GM23338 (cell line): ENCODE measurements at regions not wholly inside any gene's neighbourhood (a gene's known extent, or its start where the extent isn't known, plus 50 kb on each side); places are given as distances from the start of the nearest gene placed in this dataset.

ENCODE experiments used
- ATAC-seq: fragments of 200-7000 bp; cut with Tn5 transposase; 3 replicates; pipeline ENCODE4 v1.9.1; 2020
- DNase-seq: peaks from one replicate; pipeline ENCODE4 v3.0.0-alpha.2; 2015; ENCODE audit warnings: low spot score
- H2AFZ ChIP-seq: fragments of 200-600 bp; sonication (generic); 2 replicates; pipeline ENCODE4 v1.8.0; 2016; ENCODE audit warnings: antibody characterized with exemption, mild to moderate bottlenecking, moderate library complexity
- H3F3A ChIP-seq: fragments of 200-600 bp; sonication (generic); replicated peaks from 2 replicates; pipeline ENCODE4 v1.8.0; 2017; ENCODE audit warnings: antibody characterized with exemption, mixed run types, low read depth
- H3K27ac ChIP-seq: fragments of 200-600 bp; sonication (generic); 2 replicates; pipeline ENCODE4 v1.6.1; 2016; ENCODE audit warnings: low read depth
- H3K27me3 ChIP-seq: fragments of 200-600 bp; sonication (generic); 2 replicates; pipeline ENCODE4 v1.8.0; 2016; ENCODE audit warnings: mild to moderate bottlenecking, mixed run types, moderate library complexity; ENCODE audit not compliant: insufficient read depth
- H3K36me3 ChIP-seq: fragments of 200-600 bp; sonication (generic); 2 replicates; pipeline ENCODE4 v1.8.0; 2016; ENCODE audit warnings: mild to moderate bottlenecking; ENCODE audit not compliant: insufficient read depth
- H3K4me1 ChIP-seq: fragments of 200-600 bp; sonication (generic); 2 replicates; pipeline ENCODE4 v1.8.0; 2016; ENCODE audit warnings: mild to moderate bottlenecking, moderate library complexity; ENCODE audit not compliant: insufficient read depth
- H3K4me2 ChIP-seq: fragments of 200-600 bp; sonication (generic); 2 replicates; pipeline ENCODE4 v1.7.1; 2017; ENCODE audit warnings: mixed run types
- H3K4me3 ChIP-seq: fragments of 200-600 bp; sonication (generic); 2 replicates; pipeline ENCODE4 v1.6.1; 2016; ENCODE audit warnings: mixed run types
- H3K79me2 ChIP-seq: fragments of 200-600 bp; sonication (generic); replicated peaks from 2 replicates; pipeline ENCODE4 v1.8.0; 2017; ENCODE audit warnings: mild to moderate bottlenecking; ENCODE audit not compliant: insufficient read depth
- H3K9me2 ChIP-seq: fragments of 200-600 bp; sonication (generic); 2 replicates; pipeline ENCODE4 v1.8.0; 2017; ENCODE audit not compliant: insufficient read depth
- H4K20me1 ChIP-seq: fragments of 200-600 bp; sonication (generic); replicated peaks from 2 replicates; pipeline ENCODE4 v1.8.0; 2017; ENCODE audit warnings: mild to moderate bottlenecking; ENCODE audit not compliant: insufficient read depth
- H3K27ac Mint-ChIP-seq: 2 replicates; pipeline ENCODE4 v1.8.0; 2020; ENCODE audit warnings: inconsistent platforms, mild to moderate bottlenecking, moderate library complexity, mixed read lengths
- H3K27me3 Mint-ChIP-seq: 3 replicates; pipeline ENCODE4 v1.8.0; 2022; ENCODE audit warnings: low read depth, mild to moderate bottlenecking, moderate library complexity, mixed read lengths, inconsistent platforms; ENCODE audit not compliant: insufficient read depth, poor library complexity
- H3K36me3 Mint-ChIP-seq: 3 replicates; pipeline ENCODE4 v1.8.0; 2021; ENCODE audit warnings: low read depth, mild to moderate bottlenecking, inconsistent platforms, moderate library complexity, mixed read lengths
- H3K4me1 Mint-ChIP-seq: 3 replicates; pipeline ENCODE4 v1.8.0; 2020; ENCODE audit warnings: mild to moderate bottlenecking, inconsistent platforms, mixed read lengths
- H3K4me3 Mint-ChIP-seq: 3 replicates; pipeline ENCODE4 v1.8.0; 2021; ENCODE audit warnings: moderate library complexity, mild to moderate bottlenecking, inconsistent platforms, mixed read lengths
- H3K9me3 Mint-ChIP-seq: 3 replicates; pipeline ENCODE4 v1.8.0; 2020; ENCODE audit warnings: moderate library complexity, mild to moderate bottlenecking, inconsistent platforms, mixed read lengths
- CREB1 ChIP-seq: fragments of 250-450 bp; sonication (Bioruptor Pico); IDR thresholded peaks from 2 replicates; pipeline ENCODE4 v1.5.0; 2020; ENCODE audit warnings: low read depth, mild to moderate bottlenecking, moderate library complexity
- JUNB ChIP-seq: IDR thresholded peaks from one replicate; pipeline ENCODE4 v1.6.1; 2016; ENCODE audit warnings: antibody characterized with exemption; ENCODE audit not compliant: unreplicated experiment
- NANOG ChIP-seq: IDR thresholded peaks from 2 replicates; pipeline ENCODE4 v1.6.1; 2016; ENCODE audit warnings: antibody characterized with exemption, borderline replicate concordance
- POLR2AphosphoS5 ChIP-seq: IDR thresholded peaks from 2 replicates; pipeline ENCODE4 v1.6.1; 2016; ENCODE audit warnings: antibody characterized with exemption, low read depth
- STAT1 ChIP-seq: IDR thresholded peaks from one replicate; pipeline ENCODE4 v1.6.1; 2016; ENCODE audit warnings: antibody characterized with exemption; ENCODE audit not compliant: unreplicated experiment
- ZNF114 ChIP-seq: fragments of 250-450 bp; sonication (Bioruptor Pico); IDR thresholded peaks from 2 replicates; pipeline ENCODE4 v1.5.0; 2020; ENCODE audit warnings: mild to moderate bottlenecking, moderate library complexity
- TF ChIP-seq, protein P1 (sequence below): fragments of 250-450 bp; sonication (Bioruptor Pico); IDR thresholded peaks from 2 replicates; pipeline ENCODE4 v1.5.0; 2020; ENCODE audit warnings: mild to moderate bottlenecking, moderate library complexity
- TF ChIP-seq, protein P2 (sequence below), 2 experiments: fragments of 200-600 bp in 1 of 2; sonication (generic) in 1 of 2; conservative IDR thresholded peaks; 2 replicates each; pipeline versions ENCODE4 v1.5.1 to v1.6.1; 2016 to 2017; ENCODE audit warnings: antibody characterized with exemption in 2 of 2, low read depth in 2 of 2, mild to moderate bottlenecking in 2 of 2, moderate library complexity in 1 of 2
- TF ChIP-seq, protein P3 (sequence below): IDR thresholded peaks from one replicate; pipeline ENCODE4 v1.6.1; 2018; ENCODE audit warnings: antibody characterized with exemption; ENCODE audit not compliant: unreplicated experiment

DNA sequence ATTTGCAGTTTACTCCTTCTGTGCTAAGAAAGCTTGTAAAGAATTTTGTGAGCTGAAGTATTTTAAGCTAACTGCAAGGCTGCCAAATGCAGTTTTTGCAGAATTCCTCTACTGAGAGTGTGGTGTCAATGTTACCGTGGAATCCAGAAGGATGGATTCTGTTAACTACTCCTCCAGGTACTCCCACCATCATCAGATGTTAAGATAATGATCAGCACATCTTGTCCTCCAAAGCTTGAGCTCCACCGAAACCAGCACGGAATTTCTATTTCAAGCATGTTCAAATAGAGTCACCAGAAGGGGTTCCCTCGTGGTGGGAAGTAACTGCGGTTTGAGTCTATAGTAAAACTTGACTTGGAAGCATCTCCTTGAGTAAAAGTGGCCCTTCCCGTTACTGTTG is 64.3 kb upstream of the CDKN3 start (continued):
- TF ChIP-seq, protein P1, sequence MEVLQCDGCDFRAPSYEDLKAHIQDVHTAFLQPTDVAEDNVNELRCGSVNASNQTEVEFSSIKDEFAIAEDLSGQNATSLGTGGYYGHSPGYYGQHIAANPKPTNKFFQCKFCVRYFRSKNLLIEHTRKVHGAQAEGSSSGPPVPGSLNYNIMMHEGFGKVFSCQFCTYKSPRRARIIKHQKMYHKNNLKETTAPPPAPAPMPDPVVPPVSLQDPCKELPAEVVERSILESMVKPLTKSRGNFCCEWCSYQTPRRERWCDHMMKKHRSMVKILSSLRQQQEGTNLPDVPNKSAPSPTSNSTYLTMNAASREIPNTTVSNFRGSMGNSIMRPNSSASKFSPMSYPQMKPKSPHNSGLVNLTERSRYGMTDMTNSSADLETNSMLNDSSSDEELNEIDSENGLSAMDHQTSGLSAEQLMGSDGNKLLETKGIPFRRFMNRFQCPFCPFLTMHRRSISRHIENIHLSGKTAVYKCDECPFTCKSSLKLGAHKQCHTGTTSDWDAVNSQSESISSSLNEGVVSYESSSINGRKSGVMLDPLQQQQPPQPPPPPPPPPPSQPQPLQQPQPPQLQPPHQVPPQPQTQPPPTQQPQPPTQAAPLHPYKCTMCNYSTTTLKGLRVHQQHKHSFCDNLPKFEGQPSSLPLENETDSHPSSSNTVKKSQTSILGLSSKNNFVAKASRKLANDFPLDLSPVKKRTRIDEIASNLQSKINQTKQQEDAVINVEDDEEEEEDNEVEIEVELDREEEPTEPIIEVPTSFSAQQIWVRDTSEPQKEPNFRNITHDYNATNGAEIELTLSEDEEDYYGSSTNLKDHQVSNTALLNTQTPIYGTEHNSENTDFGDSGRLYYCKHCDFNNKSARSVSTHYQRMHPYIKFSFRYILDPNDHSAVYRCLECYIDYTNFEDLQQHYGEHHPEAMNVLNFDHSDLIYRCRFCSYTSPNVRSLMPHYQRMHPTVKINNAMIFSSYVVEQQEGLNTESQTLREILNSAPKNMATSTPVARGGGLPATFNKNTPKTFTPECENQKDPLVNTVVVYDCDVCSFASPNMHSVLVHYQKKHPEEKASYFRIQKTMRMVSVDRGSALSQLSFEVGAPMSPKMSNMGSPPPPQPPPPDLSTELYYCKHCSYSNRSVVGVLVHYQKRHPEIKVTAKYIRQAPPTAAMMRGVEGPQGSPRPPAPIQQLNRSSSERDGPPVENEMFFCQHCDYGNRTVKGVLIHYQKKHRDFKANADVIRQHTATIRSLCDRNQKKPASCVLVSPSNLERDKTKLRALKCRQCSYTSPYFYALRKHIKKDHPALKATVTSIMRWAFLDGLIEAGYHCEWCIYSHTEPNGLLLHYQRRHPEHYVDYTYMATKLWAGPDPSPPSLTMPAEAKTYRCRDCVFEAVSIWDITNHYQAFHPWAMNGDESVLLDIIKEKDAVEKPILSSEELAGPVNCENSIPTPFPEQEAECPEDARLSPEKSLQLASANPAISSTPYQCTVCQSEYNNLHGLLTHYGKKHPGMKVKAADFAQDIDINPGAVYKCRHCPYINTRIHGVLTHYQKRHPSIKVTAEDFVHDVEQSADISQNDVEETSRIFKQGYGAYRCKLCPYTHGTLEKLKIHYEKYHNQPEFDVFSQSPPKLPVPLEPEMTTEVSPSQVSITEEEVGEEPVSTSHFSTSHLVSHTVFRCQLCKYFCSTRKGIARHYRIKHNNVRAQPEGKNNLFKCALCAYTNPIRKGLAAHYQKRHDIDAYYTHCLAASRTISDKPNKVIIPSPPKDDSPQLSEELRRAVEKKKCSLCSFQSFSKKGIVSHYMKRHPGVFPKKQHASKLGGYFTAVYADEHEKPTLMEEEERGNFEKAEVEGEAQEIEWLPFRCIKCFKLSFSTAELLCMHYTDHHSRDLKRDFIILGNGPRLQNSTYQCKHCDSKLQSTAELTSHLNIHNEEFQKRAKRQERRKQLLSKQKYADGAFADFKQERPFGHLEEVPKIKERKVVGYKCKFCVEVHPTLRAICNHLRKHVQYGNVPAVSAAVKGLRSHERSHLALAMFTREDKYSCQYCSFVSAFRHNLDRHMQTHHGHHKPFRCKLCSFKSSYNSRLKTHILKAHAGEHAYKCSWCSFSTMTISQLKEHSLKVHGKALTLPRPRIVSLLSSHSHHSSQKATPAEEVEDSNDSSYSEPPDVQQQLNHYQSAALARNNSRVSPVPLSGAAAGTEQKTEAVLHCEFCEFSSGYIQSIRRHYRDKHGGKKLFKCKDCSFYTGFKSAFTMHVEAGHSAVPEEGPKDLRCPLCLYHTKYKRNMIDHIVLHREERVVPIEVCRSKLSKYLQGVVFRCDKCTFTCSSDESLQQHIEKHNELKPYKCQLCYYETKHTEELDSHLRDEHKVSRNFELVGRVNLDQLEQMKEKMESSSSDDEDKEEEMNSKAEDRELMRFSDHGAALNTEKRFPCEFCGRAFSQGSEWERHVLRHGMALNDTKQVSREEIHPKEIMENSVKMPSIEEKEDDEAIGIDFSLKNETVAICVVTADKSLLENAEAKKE (CRISPR knock-in tag): no peak
- TF ChIP-seq CREB1 (no peak), ZNF114 (CRISPR knock-in tag) (no peak), STAT1 (no peak)

DNA sequence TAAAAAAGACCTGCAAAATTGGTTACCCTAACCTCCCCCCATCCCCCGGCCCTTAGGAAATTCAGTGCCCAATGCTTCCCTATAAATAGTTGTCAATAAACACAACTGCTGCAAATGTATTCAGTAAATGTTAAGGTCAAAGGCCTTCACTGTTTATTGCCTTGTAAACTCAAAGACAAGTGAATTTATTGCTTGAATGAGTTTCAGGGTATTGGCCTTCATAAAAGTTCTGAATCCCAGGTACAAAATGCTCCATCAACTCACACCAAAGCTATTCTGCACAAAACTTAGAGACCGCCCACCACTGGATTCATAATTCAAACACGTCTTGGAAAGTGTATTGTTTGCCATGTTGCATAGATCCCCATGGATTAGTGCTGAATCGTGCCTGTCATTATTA is 63.3 kb upstream of the CDKN3 start:
- Histone ChIP-seq H3K36me3 (no peaks in the 10 kb centered on the region), H2AFZ (no peak overlapping the region), H3K4me1 (no peaks in the 10 kb centered on the region; the same call in 1 of the 2 replicates), H3K9me2 (no peaks in the 10 kb centered on the region), H3K27ac (no peak overlapping the region), H3F3A (no peaks in the 10 kb centered on the region), H3K4me2 (no peak overlapping the region), H4K20me1 (no peaks in the 10 kb centered on the region), H3K27me3 (no peaks in the 10 kb centered on the region), H3K4me3 (no peak overlapping the region), H3K79me2 (no peaks in the 10 kb centered on the region)
- Mint-ChIP-seq H3K4me3 (no peak overlapping the region), H3K27me3 (no peaks in the 10 kb centered on the region), H3K9me3 (no peaks in the 10 kb centered on the region), H3K4me1 (peaks cover 13% of the 10 kb centered on the region), H3K36me3 (no peaks in the 10 kb centered on the region), H3K27ac (no peak overlapping the region)
- TF ChIP-seq STAT1: no peak
- DNase-seq: no peak
- ATAC-seq: no peak

DNA sequence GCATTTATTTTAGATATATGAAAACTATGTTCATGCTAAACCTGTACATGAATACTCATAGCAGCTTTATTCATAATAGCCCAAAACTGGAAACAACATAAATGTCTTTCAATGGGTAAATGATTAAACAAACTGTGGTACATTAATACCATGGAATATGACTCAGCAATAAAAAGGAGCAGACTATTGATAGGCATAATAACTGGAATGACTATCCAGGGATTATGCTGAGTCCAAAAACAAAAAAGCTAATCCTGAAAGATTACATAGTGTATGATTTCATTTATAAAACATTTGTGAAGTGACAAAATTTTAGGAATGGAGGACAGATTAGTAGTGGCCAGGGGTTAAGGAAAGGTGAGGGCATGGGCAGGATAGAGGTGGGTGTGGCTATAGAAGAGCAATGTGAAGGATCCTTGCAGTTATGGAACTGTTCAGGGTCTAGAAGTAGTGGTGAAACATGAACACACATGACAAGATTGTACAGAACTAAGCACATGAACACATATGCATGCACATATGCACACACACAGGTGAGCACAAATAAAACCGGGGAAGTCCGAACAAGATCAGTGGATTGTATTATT is 61.1 kb upstream of the CDKN3 start:
- Histone ChIP-seq H3K9me2 (no peaks in the 10 kb centered on the region), H3K4me3 (no peak overlapping the region), H3K36me3 (no peaks in the 10 kb centered on the region), H3F3A (no peaks in the 10 kb centered on the region), H3K4me2 (no peak overlapping the region), H2AFZ (no peak overlapping the region), H4K20me1 (no peaks in the 10 kb centered on the region), H3K27ac (no peak overlapping the region), H3K4me1 (peaks cover 7% of the 10 kb centered on the region; the same call in 1 of the 2 replicates), H3K27me3 (no peaks in the 10 kb centered on the region), H3K79me2 (no peaks in the 10 kb centered on the region)
- Mint-ChIP-seq H3K27me3 (no peaks in the 10 kb centered on the region), H3K4me1 (peaks cover 21% of the 10 kb centered on the region), H3K4me3 (no peak overlapping the region), H3K9me3 (no peaks in the 10 kb centered on the region), H3K36me3 (no peaks in the 10 kb centered on the region), H3K27ac (no peak overlapping the region)
- DNase-seq: no peak
- no peak for ATAC-seq
- TF ChIP-seq, protein P2, sequence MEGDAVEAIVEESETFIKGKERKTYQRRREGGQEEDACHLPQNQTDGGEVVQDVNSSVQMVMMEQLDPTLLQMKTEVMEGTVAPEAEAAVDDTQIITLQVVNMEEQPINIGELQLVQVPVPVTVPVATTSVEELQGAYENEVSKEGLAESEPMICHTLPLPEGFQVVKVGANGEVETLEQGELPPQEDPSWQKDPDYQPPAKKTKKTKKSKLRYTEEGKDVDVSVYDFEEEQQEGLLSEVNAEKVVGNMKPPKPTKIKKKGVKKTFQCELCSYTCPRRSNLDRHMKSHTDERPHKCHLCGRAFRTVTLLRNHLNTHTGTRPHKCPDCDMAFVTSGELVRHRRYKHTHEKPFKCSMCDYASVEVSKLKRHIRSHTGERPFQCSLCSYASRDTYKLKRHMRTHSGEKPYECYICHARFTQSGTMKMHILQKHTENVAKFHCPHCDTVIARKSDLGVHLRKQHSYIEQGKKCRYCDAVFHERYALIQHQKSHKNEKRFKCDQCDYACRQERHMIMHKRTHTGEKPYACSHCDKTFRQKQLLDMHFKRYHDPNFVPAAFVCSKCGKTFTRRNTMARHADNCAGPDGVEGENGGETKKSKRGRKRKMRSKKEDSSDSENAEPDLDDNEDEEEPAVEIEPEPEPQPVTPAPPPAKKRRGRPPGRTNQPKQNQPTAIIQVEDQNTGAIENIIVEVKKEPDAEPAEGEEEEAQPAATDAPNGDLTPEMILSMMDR (conservative IDR thresholded peaks at IDR 0.05; ENCODE audit: low read depth in 2 of 2): no peak
- TF ChIP-seq, protein P3, sequence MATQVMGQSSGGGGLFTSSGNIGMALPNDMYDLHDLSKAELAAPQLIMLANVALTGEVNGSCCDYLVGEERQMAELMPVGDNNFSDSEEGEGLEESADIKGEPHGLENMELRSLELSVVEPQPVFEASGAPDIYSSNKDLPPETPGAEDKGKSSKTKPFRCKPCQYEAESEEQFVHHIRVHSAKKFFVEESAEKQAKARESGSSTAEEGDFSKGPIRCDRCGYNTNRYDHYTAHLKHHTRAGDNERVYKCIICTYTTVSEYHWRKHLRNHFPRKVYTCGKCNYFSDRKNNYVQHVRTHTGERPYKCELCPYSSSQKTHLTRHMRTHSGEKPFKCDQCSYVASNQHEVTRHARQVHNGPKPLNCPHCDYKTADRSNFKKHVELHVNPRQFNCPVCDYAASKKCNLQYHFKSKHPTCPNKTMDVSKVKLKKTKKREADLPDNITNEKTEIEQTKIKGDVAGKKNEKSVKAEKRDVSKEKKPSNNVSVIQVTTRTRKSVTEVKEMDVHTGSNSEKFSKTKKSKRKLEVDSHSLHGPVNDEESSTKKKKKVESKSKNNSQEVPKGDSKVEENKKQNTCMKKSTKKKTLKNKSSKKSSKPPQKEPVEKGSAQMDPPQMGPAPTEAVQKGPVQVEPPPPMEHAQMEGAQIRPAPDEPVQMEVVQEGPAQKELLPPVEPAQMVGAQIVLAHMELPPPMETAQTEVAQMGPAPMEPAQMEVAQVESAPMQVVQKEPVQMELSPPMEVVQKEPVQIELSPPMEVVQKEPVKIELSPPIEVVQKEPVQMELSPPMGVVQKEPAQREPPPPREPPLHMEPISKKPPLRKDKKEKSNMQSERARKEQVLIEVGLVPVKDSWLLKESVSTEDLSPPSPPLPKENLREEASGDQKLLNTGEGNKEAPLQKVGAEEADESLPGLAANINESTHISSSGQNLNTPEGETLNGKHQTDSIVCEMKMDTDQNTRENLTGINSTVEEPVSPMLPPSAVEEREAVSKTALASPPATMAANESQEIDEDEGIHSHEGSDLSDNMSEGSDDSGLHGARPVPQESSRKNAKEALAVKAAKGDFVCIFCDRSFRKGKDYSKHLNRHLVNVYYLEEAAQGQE: no peak
- TF ChIP-seq NANOG: no peak
- TF ChIP-seq ZNF114 (CRISPR knock-in tag): no peak
- no peak for TF ChIP-seq JUNB
- no peak for TF ChIP-seq POLR2AphosphoS5
- no peak for TF ChIP-seq CREB1
